ENCODE measurements at regions not wholly inside any gene's neighbourhood (a gene's known extent, or its start where the extent isn't known, plus 50 kb on each side); places are given as distances from the start of the nearest gene placed in this dataset.

DNA sequence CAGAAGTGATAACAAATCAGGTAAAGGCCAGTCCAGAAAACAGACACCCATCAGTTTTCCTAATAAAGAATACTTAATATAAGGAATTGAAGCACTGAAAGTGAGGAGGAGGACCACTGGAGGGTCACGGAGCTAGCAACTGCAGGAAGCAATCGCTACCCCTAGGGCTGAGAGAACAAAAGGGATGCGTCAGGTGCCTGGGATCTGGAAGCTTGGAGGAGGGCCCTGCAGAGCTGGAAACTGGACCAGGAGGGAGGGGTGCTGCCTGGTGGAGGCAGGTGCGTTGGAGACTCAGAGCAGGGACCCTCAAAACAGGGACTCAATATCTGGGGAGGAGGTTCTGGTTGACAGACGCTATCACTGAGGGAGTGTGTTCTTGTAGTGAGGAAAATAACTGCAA, 308.1 kb upstream of the RASGRP1 start:
- TF ChIP-seq, protein P1, sequence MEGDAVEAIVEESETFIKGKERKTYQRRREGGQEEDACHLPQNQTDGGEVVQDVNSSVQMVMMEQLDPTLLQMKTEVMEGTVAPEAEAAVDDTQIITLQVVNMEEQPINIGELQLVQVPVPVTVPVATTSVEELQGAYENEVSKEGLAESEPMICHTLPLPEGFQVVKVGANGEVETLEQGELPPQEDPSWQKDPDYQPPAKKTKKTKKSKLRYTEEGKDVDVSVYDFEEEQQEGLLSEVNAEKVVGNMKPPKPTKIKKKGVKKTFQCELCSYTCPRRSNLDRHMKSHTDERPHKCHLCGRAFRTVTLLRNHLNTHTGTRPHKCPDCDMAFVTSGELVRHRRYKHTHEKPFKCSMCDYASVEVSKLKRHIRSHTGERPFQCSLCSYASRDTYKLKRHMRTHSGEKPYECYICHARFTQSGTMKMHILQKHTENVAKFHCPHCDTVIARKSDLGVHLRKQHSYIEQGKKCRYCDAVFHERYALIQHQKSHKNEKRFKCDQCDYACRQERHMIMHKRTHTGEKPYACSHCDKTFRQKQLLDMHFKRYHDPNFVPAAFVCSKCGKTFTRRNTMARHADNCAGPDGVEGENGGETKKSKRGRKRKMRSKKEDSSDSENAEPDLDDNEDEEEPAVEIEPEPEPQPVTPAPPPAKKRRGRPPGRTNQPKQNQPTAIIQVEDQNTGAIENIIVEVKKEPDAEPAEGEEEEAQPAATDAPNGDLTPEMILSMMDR (IDR thresholded peaks at IDR 0.05; ENCODE audit: low read depth, low read length) = no peak
- TF ChIP-seq EZH2phosphoT487 (IDR thresholded peaks at IDR 0.05; ENCODE audit: low read depth) = no peak

Measured in OCI-LY3 (cell line).